ENCODE measurements at regions not wholly inside any gene's neighbourhood (a gene's known extent, or its start where the extent isn't known, plus 50 kb on each side); places are given as distances from the start of the nearest gene placed in this dataset.
"Not testable (repeated sequence)": the region's sequence is repeated elsewhere in the genome, so short reads cannot be mapped to it uniquely, and the experiment has no call there.

- no peak for TF ChIP-seq CTCF (IDR thresholded peaks at IDR 0.05; ENCODE audit: low read depth, low read length)
- DNase-seq (ENCODE audit: low read depth in 2 of 2): no peak
- H3K4me3 ChIP-seq (replicated peaks in 1 of 2; ENCODE audit: low read depth in 2 of 2, low read length in 2 of 2): no peak overlapping the region
These were observed 213.7 kb downstream of the ZIC5 start for GRCh38 chr13:99757756-99758459.

DNA sequence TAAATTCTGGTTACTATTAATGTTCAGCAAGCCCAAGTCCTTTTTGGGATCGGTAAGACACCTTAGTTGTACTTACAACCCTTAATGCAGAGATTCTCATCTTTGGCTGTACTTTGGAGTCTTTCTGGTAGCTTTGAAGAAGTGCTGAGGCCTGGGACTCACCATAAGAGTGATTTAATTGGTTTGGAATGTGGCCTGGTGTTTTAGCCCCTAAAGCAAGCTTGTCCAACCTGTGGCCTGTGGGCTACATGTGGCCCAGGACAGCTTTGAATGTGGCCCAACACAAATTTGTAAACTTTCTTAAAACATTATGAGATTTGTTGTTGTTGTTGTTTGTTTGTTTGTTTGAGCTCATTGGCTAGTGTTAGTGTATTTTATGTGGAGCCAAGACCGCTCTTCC lies 215.3 kb downstream of the ZIC5 start:
- DNase-seq (ENCODE audit: low read depth in 2 of 2): no peak
- no peak overlapping the region for H3K4me3 ChIP-seq (replicated peaks in 1 of 2; ENCODE audit: low read depth in 2 of 2, low read length in 2 of 2)
- no peak for TF ChIP-seq CTCF (IDR thresholded peaks at IDR 0.05; ENCODE audit: low read depth, low read length)

DNA sequence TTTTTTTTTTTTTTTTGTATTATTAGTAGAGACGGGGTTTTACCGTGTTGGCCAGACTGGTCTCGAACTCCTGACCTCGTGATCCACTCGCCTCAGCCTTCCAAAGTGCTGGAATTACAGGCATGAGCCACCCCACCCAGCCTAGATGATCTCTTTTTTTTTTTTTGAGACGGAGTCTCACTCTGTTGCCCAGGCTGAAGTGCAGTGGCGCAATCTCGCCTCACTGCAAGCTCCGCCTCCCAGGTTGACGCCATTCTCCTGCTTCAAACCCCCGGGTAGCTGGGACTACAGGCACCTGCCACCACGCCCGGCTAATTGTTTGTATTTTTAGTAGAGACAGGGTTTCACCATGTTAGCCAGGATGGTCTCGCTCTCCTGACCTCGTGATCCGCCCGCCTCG lies 216.8 kb downstream of the ZIC5 start:
- not testable (repeated sequence) for H3K4me3 ChIP-seq (replicated peaks in 1 of 2; ENCODE audit: low read depth in 2 of 2, low read length in 2 of 2); DNase-seq (ENCODE audit: low read depth in 2 of 2)

DNA sequence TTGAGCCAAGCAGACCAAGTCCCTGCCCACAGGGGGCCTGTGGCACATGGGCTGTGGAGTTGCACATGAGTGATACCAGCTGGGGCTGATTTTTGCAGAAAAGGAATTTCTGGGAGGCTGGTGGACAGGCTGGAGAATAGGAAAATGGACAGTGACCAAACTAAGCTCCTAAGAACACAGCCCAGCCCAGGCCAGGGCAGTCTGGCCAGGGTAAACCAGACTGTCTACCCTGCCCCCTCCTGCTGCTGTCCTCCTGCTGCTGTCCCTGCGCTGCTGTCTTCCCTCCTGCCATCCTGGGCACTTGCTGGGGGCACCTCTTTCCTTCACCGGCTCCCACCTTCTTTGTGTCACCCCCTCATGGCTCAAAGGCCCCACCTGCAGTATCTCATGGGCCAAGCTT lies 219.2 kb downstream of the ZIC5 start:
- DNase-seq (ENCODE audit: low read depth in 2 of 2): no peak
- TF ChIP-seq CTCF (IDR thresholded peaks at IDR 0.05; ENCODE audit: low read depth, low read length): no peak
- no peak overlapping the region for H3K4me3 ChIP-seq (replicated peaks in 1 of 2; ENCODE audit: low read depth in 2 of 2, low read length in 2 of 2)

DNA sequence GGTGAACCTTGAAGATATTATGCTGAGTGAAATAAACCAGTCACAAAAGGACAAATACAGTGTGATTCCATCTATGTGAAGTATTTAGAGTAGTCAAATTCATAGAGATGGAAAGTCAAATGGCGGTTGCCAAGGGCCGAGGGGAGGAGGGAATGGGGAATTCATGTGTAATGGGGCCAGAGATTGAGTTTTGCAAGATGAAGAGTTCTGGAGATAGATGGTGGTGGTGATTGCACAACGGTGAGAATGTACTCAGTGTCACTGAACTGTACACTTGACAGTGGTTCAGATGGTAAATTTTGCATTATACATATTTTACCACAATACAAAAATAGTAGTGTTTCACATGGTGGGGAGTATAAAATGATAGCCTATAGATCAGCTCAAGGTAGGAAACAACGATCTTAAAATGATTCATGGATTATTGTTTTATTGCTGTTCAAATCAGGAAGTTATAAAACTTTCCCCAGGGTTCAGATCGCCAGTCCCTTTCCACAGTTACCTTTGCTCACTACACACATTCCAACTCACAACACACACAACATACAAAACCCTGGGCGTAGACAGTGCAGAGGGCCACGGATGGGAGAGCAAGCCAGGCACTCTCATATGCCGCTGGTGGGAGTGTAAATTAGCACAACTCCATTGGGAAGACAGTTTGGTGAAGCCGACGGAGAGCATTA lies 219.9 kb downstream of the ZIC5 start:
- no peak for TF ChIP-seq CTCF (IDR thresholded peaks at IDR 0.05; ENCODE audit: low read depth, low read length)
- no peak overlapping the region for H3K4me3 ChIP-seq (replicated peaks in 1 of 2; ENCODE audit: low read depth in 2 of 2, low read length in 2 of 2)
- DNase-seq (ENCODE audit: low read depth in 2 of 2): no peak

- H3K4me3 ChIP-seq (replicated peaks in 1 of 2; ENCODE audit: low read depth in 2 of 2, low read length in 2 of 2): no peak overlapping the region
- TF ChIP-seq CTCF (IDR thresholded peaks at IDR 0.05; ENCODE audit: low read depth, low read length): no peak
- no peak for DNase-seq (ENCODE audit: low read depth in 2 of 2)
These were observed 220.6 kb downstream of the ZIC5 start for GRCh38 chr13:99750951-99751350.

DNA sequence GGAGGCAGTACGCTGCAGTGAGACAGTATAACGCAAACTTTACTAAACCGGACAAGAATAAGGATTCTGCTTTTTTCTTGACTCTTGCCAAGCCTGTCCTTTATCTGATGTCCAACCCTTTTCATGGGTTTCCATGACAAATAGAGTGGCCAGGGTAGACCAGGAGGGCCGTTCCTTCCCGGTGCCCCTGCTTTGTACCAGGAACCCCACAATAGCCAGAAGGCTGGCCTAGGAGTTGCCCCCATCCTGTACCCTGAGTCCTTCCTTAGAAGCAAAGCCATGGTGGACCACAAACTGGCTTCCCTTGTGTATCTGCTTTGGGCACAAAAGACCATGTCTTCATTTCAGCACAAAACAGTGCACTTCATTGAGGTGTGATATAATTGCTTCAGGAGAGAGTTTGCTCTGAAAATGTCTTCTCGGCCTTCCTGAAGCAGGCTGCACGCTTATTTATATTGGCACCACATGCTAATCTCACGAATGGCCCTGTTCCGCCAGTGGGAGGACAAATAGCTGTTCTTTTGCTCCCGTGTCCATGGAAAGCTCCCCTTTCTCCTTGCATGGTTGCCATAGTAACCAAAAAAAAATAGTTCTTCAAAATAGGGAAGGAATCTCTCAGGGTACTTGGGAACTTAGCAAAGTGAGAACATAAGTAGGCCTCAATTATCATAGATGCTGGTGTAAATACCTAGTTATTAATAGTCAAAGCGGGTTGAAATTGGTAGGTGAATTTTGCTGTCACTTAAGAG lies 222.1 kb downstream of the ZIC5 start:
- no peak for TF ChIP-seq CTCF (IDR thresholded peaks at IDR 0.05; ENCODE audit: low read depth, low read length)
- DNase-seq (ENCODE audit: low read depth in 2 of 2): no peak
- no peak overlapping the region for H3K4me3 ChIP-seq (replicated peaks in 1 of 2; ENCODE audit: low read depth in 2 of 2, low read length in 2 of 2)

Data from cardiac fibroblast (primary cell).